ENCODE measurements at regions not wholly inside any gene's neighbourhood (a gene's known extent, or its start where the extent isn't known, plus 50 kb on each side); places are given as distances from the start of the nearest gene placed in this dataset.

- TF ChIP-seq POLR2AphosphoS5 (IDR thresholded peaks at IDR 0.05; ENCODE audit: low read depth, low read length) (no peak), POLR2A (IDR thresholded peaks at IDR 0.05; ENCODE audit: low read depth, low read length) (no peak), SPI1 (IDR thresholded peaks at IDR 0.05; ENCODE audit: low read depth, low read length) (no peak), POU2F2 (IDR thresholded peaks at IDR 0.05; ENCODE audit: low read depth, low read length) (no peak)
Measured at GRCh38 chr10:123561141-123561440, 105.1 kb upstream of the GPR26 start.
